Thyroid gland (tissue), 4 donors: ENCODE measurements at regions not wholly inside any gene's neighbourhood (a gene's known extent, or its start where the extent isn't known, plus 50 kb on each side); places are given as distances from the start of the nearest gene placed in this dataset.

ENCODE experiments used
- DNase-seq, 2 donors: peaks; one replicate each; pipeline ENCODE4 v3.0.0-alpha.2; 2019
- H3K27ac ChIP-seq, 3 donors: fragments of 200-600 bp; sonication (generic); 1 replicate in 2 of 3; 2 replicates in 1 of 3; pipeline ENCODE4 v1.5.1; 2016 to 2019; ENCODE audit warnings: mild to moderate bottlenecking in 1 of 3, moderate library complexity in 1 of 3
- H3K27me3 ChIP-seq: fragments of 200-600 bp; sonication (generic); one replicate; pipeline ENCODE4 v1.5.1; 2019
- H3K36me3 ChIP-seq, 2 donors: fragments of 200-600 bp; sonication (generic); one replicate each; pipeline ENCODE4 v1.5.1; 2016 to 2019
- H3K4me1 ChIP-seq, 2 donors: fragments of 200-600 bp; sonication (generic); one replicate each; pipeline ENCODE4 v1.5.1; 2017 to 2019
- H3K4me3 ChIP-seq, 3 donors: fragments of 200-600 bp; sonication (generic); replicated peaks in 1 of 3; 1 replicate in 2 of 3; 2 replicates in 1 of 3; pipeline ENCODE4 v1.5.1; 2016; ENCODE audit warnings: mild to moderate bottlenecking in 1 of 3
- H3K9me3 ChIP-seq: fragments of 200-600 bp; sonication (generic); one replicate; pipeline ENCODE4 v1.5.1; 2017
- CTCF ChIP-seq, 6 experiments: fragments of 200-600 bp in 3 of 6; fragments of 450-650 bp in 3 of 6; sonication (generic) in 3 of 6; IDR thresholded peaks; one replicate each; pipeline ENCODE4 v1.5.1; 2016 to 2019; ENCODE audit warnings: antibody characterized with exemption in 6 of 6, mild to moderate bottlenecking in 2 of 6, inconsistent platforms in 1 of 6, moderate library complexity in 1 of 6
- POLR2A ChIP-seq, 2 donors: fragments of 450-650 bp; IDR thresholded peaks; one replicate each; pipeline ENCODE4 v1.6.1; 2017; ENCODE audit warnings: antibody characterized with exemption in 2 of 2, mild to moderate bottlenecking in 2 of 2, moderate library complexity in 1 of 2
- WGBS, 2 donors: methylation state at CpG; one replicate each; pipeline ENCODE4 v1.1.5; 2017; 5-methylcytosine and 5-hydroxymethylcytosine counted together
- intact Hi-C: fragments of 100-400 bp; cut with DNase I; formaldehyde crosslinking; loops from one replicate; pipeline ENCODE4 v1.15.1; 2023

- Histone ChIP-seq H3K4me1 (peaks cover 77 to 82% of the 10 kb centered on the region in 2 donors), H3K27me3 (no peaks in the 10 kb centered on the region), H3K4me3 (no peak overlapping the region), H3K9me3 (no peaks in the 10 kb centered on the region), H3K36me3 (no peaks in the 10 kb centered on the region), H3K27ac (peak overlapping the region; percentile 66 to 80 (median 79))
- no peak for DNase-seq
- intact Hi-C loops = no loop called here
- no peak for TF ChIP-seq POLR2A (IDR thresholded peaks at IDR 0.05)
- TF ChIP-seq CTCF (IDR thresholded peaks at IDR 0.05) = no peak
- WGBS, 2 donors = 36 to 39% methylated on average over 4 of the region's 4 CpGs
Measured at GRCh38 chr2:39508198-39508597, 71.1 kb upstream of the MAP4K3 start.

GRCh38 chr2:39510140-39510539 is 73.1 kb upstream of the MAP4K3 start:
- Histone ChIP-seq H3K4me3 (no peak overlapping the region), H3K36me3 (no peaks in the 10 kb centered on the region), H3K27me3 (no peaks in the 10 kb centered on the region), H3K4me1 (peaks cover 69 to 74% of the 10 kb centered on the region in 2 donors), H3K27ac (peak overlapping the region; percentile 49 to 80 (median 79)), H3K9me3 (no peaks in the 10 kb centered on the region)
- intact Hi-C loops = no loop called here
- TF ChIP-seq CTCF (IDR thresholded peaks at IDR 0.05) = no peak
- no peak for TF ChIP-seq POLR2A (IDR thresholded peaks at IDR 0.05)
- 68 to 69% methylated on average over 5 of the region's 5 CpGs for WGBS, 2 donors
- peak in 1 of 2 donors; percentile 13 for DNase-seq

GRCh38 chr2:39511219-39511604 is 74.1 kb upstream of the MAP4K3 start:
- peak overlapping the region; percentile 69 to 80 (median 79) for H3K27ac ChIP-seq
- intact Hi-C loops = no loop called here

GRCh38 chr2:39511605-39512433 is 74.7 kb upstream of the MAP4K3 start:
- TF ChIP-seq CTCF (IDR thresholded peaks at IDR 0.05) = no peak
- no peak for TF ChIP-seq POLR2A (IDR thresholded peaks at IDR 0.05)
- H3K27ac ChIP-seq = peak overlapping the region; percentile 69 to 80 (median 79)
- H3K36me3 ChIP-seq = no peaks in the 10 kb centered on the region
- no peak for DNase-seq
- H3K4me3 ChIP-seq = no peak overlapping the region
- peaks cover 71 to 81% of the 10 kb centered on the region in 2 donors for H3K4me1 ChIP-seq
- no peaks in the 10 kb centered on the region for H3K9me3 ChIP-seq
- 51 to 52% methylated on average over 3 of the region's 3 CpGs for WGBS, 2 donors
- intact Hi-C loops = no loop called here
- no peaks in the 10 kb centered on the region for H3K27me3 ChIP-seq

More at GRCh38 chr2:39511219-39511604, 74.1 kb upstream of the MAP4K3 start:
- Histone ChIP-seq H3K27me3 (no peaks in the 10 kb centered on the region), H3K4me1 (peaks cover 70 to 76% of the 10 kb centered on the region in 2 donors), H3K4me3 (no peak overlapping the region), H3K9me3 (no peaks in the 10 kb centered on the region), H3K36me3 (no peaks in the 10 kb centered on the region)
- TF ChIP-seq CTCF (IDR thresholded peaks at IDR 0.05) = no peak
- TF ChIP-seq POLR2A (IDR thresholded peaks at IDR 0.05) = no peak
- WGBS, 2 donors = 57 to 61% methylated on average over 4 of the region's 4 CpGs
- peak; percentile 80 to 87 for DNase-seq

- H3K36me3 ChIP-seq = no peaks in the 10 kb centered on the region
- intact Hi-C loops = no loop called here
- H3K4me1 ChIP-seq = peaks cover 69 to 81% of the 10 kb centered on the region in 2 donors
- no peaks in the 10 kb centered on the region for H3K27me3 ChIP-seq
- peak overlapping the region; percentile 69 to 80 (median 79) for H3K27ac ChIP-seq
- no peaks in the 10 kb centered on the region for H3K9me3 ChIP-seq
- no peak for TF ChIP-seq POLR2A (IDR thresholded peaks at IDR 0.05)
- TF ChIP-seq CTCF (IDR thresholded peaks at IDR 0.05) = no peak
- no peak overlapping the region for H3K4me3 ChIP-seq
- DNase-seq = no peak
- WGBS, 2 donors = 79 to 82% methylated on average over 7 of the region's 7 CpGs
Measured at GRCh38 chr2:39512434-39512935, 75.4 kb upstream of the MAP4K3 start.
